HepG2 (cell line): ENCODE measurements at regions not wholly inside any gene's neighbourhood (a gene's known extent, or its start where the extent isn't known, plus 50 kb on each side); places are given as distances from the start of the nearest gene placed in this dataset.

Experiments used
- ATAC-seq: fragments of 200-7000 bp; cut with Tn5 transposase; 3 replicates; pipeline ENCODE4 v1.9.1; 2020; ENCODE audit warnings: mild to moderate bottlenecking, moderate library complexity
- BruUV-seq: library from RNA; stranded (reverse); fragments of 400-500 nt; replicated peaks from 2 replicates; lab custom pipeline; 2021; lab: Mats Ljungman, UMichigan
- CTCF ChIA-PET: fragments of 300-600 bp; formaldehyde crosslinking; extraction: SDS; loops from one replicate; lab custom pipeline; 2021; ENCODE audit warnings: low total read pairs, inconsistent platforms, low intra/inter-chr PET ratio; lab: Yijun Ruan, JAX
- POLR2A ChIA-PET: fragments of 350-600 bp; sonication (Branson Sonifier 250); formaldehyde crosslinking; loops from one replicate; lab custom pipeline; 2020; ENCODE audit warnings: antibody characterized with exemption, inconsistent platforms; lab: Yijun Ruan, JAX
- DNase-seq: peaks from one replicate; pipeline ENCODE4 v3.0.0-alpha.2; 2015; ENCODE audit warnings: low spot score
- FAIRE-seq: peaks from 3 replicates; lab custom pipeline; 2011; peaks lifted over from hg19 to GRCh38; lab: Jason Lieb, UNC
- H2AFZ ChIP-seq: one replicate; pipeline ENCODE4 v1.6.1; 2011; ENCODE audit warnings: low read length, inconsistent platforms
- H3K27ac ChIP-seq: fragments of 300-600 bp; 3 replicates; pipeline ENCODE4 v1.8.0; 2011; ENCODE audit warnings: mixed run types, mild to moderate bottlenecking, mixed read lengths, low read length, inconsistent platforms; ENCODE audit not compliant: insufficient read depth; ENCODE audit errors: extremely low read length
- H3K27me3 ChIP-seq, 2 experiments: fragments of 200-600 bp in 1 of 2; 2 replicates in 1 of 2; 3 replicates in 1 of 2; pipeline versions ENCODE4 v1.6.0 to v1.8.0; 2011; ENCODE audit warnings: low read length in 2 of 2, mild to moderate bottlenecking in 2 of 2, moderate library complexity in 2 of 2, inconsistent platforms in 1 of 2; ENCODE audit not compliant: insufficient read depth in 2 of 2, control insufficient read depth in 1 of 2
- H3K36me3 ChIP-seq, 2 experiments: fragments of 200-600 bp in 1 of 2; replicated peaks in 1 of 2; 2 replicates in 1 of 2; 3 replicates in 1 of 2; pipeline versions ENCODE4 v1.5.1 to v1.8.0; 2011; ENCODE audit warnings: low read length in 2 of 2, inconsistent platforms in 1 of 2; ENCODE audit not compliant: insufficient read depth in 2 of 2, control insufficient read depth in 1 of 2
- H3K4me1 ChIP-seq: 2 replicates; pipeline ENCODE4 v1.5.1; 2012; ENCODE audit warnings: low read length, inconsistent platforms; ENCODE audit not compliant: insufficient read depth
- H3K4me2 ChIP-seq: 2 replicates; pipeline ENCODE4 v1.6.0; 2011; ENCODE audit warnings: low read depth, low read length, inconsistent platforms
- H3K4me3 ChIP-seq, 3 experiments: fragments of 200-600 bp in 1 of 3; sonication (generic), shearing (Covaris generic) in 1 of 3; replicated peaks in 1 of 3; 2 replicates each; pipeline ENCODE4 v1.5.1; 2011 to 2016; ENCODE audit warnings: low read length in 3 of 3, inconsistent platforms in 2 of 3, low read depth in 2 of 3, mild to moderate bottlenecking in 2 of 3, control low read depth in 1 of 3, mixed read lengths in 1 of 3; ENCODE audit not compliant: insufficient read depth in 1 of 3
- H3K79me2 ChIP-seq: one replicate; pipeline ENCODE4 v1.6.1; 2011; ENCODE audit warnings: low read length, inconsistent platforms; ENCODE audit not compliant: insufficient read depth
- H3K9ac ChIP-seq: 2 replicates; pipeline ENCODE4 v1.6.0; 2011; ENCODE audit warnings: mild to moderate bottlenecking, low read depth, low read length, inconsistent platforms; ENCODE audit not compliant: insufficient read depth
- H3K9me3 ChIP-seq: 2 replicates; pipeline ENCODE4 v1.5.1; 2012; ENCODE audit warnings: mild to moderate bottlenecking, low read length
- H4K20me1 ChIP-seq: 2 replicates; pipeline ENCODE4 v1.6.0; 2011; ENCODE audit warnings: inconsistent platforms, mild to moderate bottlenecking, low read length, moderate library complexity; ENCODE audit not compliant: insufficient read depth
- GPN1 ChIP-seq: sonication (generic); formaldehyde crosslinking; IDR thresholded peaks from 2 replicates; pipeline ENCODE4 v1.5.1; 2020; ENCODE audit warnings: missing genetic modification reagents, borderline replicate concordance
- SAP130 ChIP-seq: IDR thresholded peaks from 2 replicates; pipeline ENCODE4 v1.6.1; 2016; ENCODE audit warnings: low read depth
- TMF1 ChIP-seq: sonication (generic); formaldehyde crosslinking; IDR thresholded peaks from 2 replicates; pipeline ENCODE4 v1.8.1; 2022; ENCODE audit warnings: low read depth, missing genetic modification reagents
- ZFP37 ChIP-seq: sonication (generic); formaldehyde crosslinking; IDR thresholded peaks from 2 replicates; pipeline ENCODE4 v1.4.0; 2020; ENCODE audit warnings: missing genetic modification reagents, borderline replicate concordance
- WGBS: methylation state at CpG from one replicate; pipeline ENCODE4 v1.1.6; 2017; ENCODE audit warnings: low lambda C conversion rate; 5-methylcytosine and 5-hydroxymethylcytosine counted together
- in situ Hi-C: cut with HindIII; loops from 2 replicates; pipeline ENCODE4 v1.10.0; 2017; ENCODE audit warnings: low pct_unique_long_range_greater_than_20kb; ENCODE audit not compliant: extremely low pct_ligation_motif_present
- intact Hi-C: fragments of 100-400 bp; cut with micrococcal nuclease; formaldehyde crosslinking; loops from one replicate; pipeline ENCODE4 v1.10.0; 2022; ENCODE audit not compliant: unreplicated experiment
- TF ChIP-seq, protein P1 (sequence below): sonication (generic); formaldehyde crosslinking; IDR thresholded peaks from 2 replicates; pipeline ENCODE4 v1.4.0; 2020; ENCODE audit warnings: missing genetic modification reagents, borderline replicate concordance
- TF ChIP-seq, protein P2 (sequence below): sonication (generic); formaldehyde crosslinking; conservative IDR thresholded peaks from 2 replicates; pipeline ENCODE4 v1.4.0; 2020; ENCODE audit warnings: missing genetic modification reagents
- TF ChIP-seq, protein P3 (sequence below): sonication (generic); formaldehyde crosslinking; IDR thresholded peaks from 2 replicates; pipeline ENCODE4 v1.4.0; 2020; ENCODE audit warnings: missing genetic modification reagents

DNA sequence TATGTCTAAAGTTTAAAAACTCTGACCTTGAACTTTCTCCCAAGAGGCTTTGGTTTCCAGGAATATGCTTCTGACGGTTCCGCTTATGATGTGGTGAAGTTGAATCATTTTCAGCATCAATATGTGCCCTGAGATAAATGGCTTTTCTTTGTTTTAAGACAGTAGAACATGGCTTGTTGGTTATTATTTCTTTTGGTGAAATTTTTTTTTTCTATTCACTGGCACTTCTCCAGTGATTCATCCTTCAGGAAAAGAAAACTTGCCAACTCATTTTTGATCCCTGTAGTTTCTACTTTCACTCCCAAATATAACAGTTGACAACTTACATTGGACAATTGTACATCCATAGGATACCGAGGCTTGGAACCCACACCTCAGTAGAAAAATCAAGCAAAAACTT lies 1301.2 kb upstream of the FLRT2 start (continued):
- TF ChIP-seq, protein P1, sequence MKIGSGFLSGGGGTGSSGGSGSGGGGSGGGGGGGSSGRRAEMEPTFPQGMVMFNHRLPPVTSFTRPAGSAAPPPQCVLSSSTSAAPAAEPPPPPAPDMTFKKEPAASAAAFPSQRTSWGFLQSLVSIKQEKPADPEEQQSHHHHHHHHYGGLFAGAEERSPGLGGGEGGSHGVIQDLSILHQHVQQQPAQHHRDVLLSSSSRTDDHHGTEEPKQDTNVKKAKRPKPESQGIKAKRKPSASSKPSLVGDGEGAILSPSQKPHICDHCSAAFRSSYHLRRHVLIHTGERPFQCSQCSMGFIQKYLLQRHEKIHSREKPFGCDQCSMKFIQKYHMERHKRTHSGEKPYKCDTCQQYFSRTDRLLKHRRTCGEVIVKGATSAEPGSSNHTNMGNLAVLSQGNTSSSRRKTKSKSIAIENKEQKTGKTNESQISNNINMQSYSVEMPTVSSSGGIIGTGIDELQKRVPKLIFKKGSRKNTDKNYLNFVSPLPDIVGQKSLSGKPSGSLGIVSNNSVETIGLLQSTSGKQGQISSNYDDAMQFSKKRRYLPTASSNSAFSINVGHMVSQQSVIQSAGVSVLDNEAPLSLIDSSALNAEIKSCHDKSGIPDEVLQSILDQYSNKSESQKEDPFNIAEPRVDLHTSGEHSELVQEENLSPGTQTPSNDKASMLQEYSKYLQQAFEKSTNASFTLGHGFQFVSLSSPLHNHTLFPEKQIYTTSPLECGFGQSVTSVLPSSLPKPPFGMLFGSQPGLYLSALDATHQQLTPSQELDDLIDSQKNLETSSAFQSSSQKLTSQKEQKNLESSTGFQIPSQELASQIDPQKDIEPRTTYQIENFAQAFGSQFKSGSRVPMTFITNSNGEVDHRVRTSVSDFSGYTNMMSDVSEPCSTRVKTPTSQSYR: no peak

DNA sequence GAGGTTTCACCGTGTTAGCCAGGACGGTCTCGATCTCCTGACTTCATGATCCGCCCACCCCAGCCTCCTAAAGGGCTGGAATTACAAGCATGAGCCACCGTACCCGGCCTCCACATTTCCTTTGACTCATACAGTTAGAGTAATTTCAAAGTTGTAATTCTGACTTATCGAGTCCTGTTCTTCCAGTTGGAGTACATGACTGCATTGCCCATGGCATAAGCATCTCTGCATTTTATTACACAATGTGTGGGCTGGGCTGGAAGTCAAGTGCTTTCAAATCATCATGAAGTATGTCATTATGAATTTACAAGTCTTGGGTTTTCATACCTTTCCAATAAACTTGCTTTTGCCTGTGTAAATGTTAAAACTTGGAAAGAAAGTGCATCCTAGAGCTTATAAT lies 1295.7 kb upstream of the FLRT2 start:
- no peaks in the 10 kb centered on the region for H3K4me1 ChIP-seq
- H3K4me3 ChIP-seq: no peak overlapping the region
- no peak for DNase-seq
- 3% methylated on average over 3 of the region's 7 CpGs for WGBS
- FAIRE-seq: no peak
- TF ChIP-seq SAP130 (CRISPR knock-in tag): no peak
- TF ChIP-seq TMF1 (CRISPR knock-in tag): no peak
- TF ChIP-seq, protein P2, sequence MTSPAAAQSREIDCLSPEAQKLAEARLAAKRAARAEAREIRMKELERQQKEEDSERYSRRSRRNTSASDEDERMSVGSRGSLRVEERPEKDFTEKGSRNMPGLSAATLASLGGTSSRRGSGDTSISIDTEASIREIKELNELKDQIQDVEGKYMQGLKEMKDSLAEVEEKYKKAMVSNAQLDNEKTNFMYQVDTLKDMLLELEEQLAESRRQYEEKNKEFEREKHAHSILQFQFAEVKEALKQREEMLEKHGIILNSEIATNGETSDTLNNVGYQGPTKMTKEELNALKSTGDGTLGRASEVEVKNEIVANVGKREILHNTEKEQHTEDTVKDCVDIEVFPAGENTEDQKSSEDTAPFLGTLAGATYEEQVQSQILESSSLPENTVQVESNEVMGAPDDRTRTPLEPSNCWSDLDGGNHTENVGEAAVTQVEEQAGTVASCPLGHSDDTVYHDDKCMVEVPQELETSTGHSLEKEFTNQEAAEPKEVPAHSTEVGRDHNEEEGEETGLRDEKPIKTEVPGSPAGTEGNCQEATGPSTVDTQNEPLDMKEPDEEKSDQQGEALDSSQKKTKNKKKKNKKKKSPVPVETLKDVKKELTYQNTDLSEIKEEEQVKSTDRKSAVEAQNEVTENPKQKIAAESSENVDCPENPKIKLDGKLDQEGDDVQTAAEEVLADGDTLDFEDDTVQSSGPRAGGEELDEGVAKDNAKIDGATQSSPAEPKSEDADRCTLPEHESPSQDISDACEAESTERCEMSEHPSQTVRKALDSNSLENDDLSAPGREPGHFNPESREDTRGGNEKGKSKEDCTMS (CRISPR knock-in tag): no peak
- TF ChIP-seq, protein P3, sequence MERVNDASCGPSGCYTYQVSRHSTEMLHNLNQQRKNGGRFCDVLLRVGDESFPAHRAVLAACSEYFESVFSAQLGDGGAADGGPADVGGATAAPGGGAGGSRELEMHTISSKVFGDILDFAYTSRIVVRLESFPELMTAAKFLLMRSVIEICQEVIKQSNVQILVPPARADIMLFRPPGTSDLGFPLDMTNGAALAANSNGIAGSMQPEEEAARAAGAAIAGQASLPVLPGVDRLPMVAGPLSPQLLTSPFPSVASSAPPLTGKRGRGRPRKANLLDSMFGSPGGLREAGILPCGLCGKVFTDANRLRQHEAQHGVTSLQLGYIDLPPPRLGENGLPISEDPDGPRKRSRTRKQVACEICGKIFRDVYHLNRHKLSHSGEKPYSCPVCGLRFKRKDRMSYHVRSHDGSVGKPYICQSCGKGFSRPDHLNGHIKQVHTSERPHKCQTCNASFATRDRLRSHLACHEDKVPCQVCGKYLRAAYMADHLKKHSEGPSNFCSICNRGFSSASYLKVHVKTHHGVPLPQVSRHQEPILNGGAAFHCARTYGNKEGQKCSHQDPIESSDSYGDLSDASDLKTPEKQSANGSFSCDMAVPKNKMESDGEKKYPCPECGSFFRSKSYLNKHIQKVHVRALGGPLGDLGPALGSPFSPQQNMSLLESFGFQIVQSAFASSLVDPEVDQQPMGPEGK (CRISPR knock-in tag): no peak
- no peak for TF ChIP-seq GPN1 (CRISPR knock-in tag)
- no peak for TF ChIP-seq ZFP37 (CRISPR knock-in tag)
- TF ChIP-seq, all 625 proteins: peak for 0
- H3K27me3 ChIP-seq: no peaks in the 10 kb centered on the region
- no peak overlapping the region for H2AFZ ChIP-seq
- H3K36me3 ChIP-seq: no peaks in the 10 kb centered on the region
- ChIA-PET CTCF (no interaction called here), POLR2A (no interaction called here)
- no peak overlapping the region for H3K27ac ChIP-seq
- H3K9ac ChIP-seq: no peak overlapping the region
- peaks cover 86% of the 10 kb centered on the region for H3K9me3 ChIP-seq
- intact Hi-C loops: no loop called here
- no peaks in the 10 kb centered on the region for H4K20me1 ChIP-seq
- in situ Hi-C loops: no loop called here
- no peak overlapping the region for H3K4me2 ChIP-seq
- no peaks in the 10 kb centered on the region for H3K79me2 ChIP-seq
- no peak for ATAC-seq
- no TSS peak for BruUV-seq
